HL-60 (cell line): ENCODE measurements at regions not wholly inside any gene's neighbourhood (a gene's known extent, or its start where the extent isn't known, plus 50 kb on each side); places are given as distances from the start of the nearest gene placed in this dataset.

Experiments
- DNase-seq, 2 experiments: peaks; one replicate each; pipeline ENCODE4 v3.0.0-alpha.2; 2010 to 2020; ENCODE audit warnings: low read depth in 1 of 2, low spot score in 1 of 2
- H3K27ac ChIP-seq: fragments of 250-450 bp; sonication (Bioruptor Pico); replicated peaks from 2 replicates; pipeline ENCODE4 v1.5.1; 2020; ENCODE audit warnings: mild to moderate bottlenecking, moderate library complexity
- H3K27me3 ChIP-seq: fragments of 250-450 bp; sonication (Bioruptor Pico); 2 replicates; pipeline ENCODE4 v1.5.1; 2021; ENCODE audit warnings: mild to moderate bottlenecking, moderate library complexity; ENCODE audit not compliant: insufficient read depth, poor library complexity, severe bottlenecking
- H3K4me3 ChIP-seq: replicated peaks from 2 replicates; pipeline ENCODE4 v1.5.1; 2011; ENCODE audit warnings: mild to moderate bottlenecking, control low read depth, low read length; ENCODE audit not compliant: insufficient read depth
- GABPA ChIP-seq: IDR thresholded peaks from 2 replicates; pipeline ENCODE4 v1.6.1; 2012; ENCODE audit warnings: low read depth
- POLR2AphosphoS5 ChIP-seq: IDR thresholded peaks from 2 replicates; pipeline ENCODE4 v1.6.1; 2012; ENCODE audit warnings: low read depth
- SPI1 ChIP-seq: IDR thresholded peaks from 2 replicates; pipeline ENCODE4 v1.6.1; 2012; ENCODE audit warnings: low read depth, mild to moderate bottlenecking, borderline replicate concordance
- TF ChIP-seq, protein P1 (sequence below): IDR thresholded peaks from 2 replicates; pipeline ENCODE4 v1.6.1; 2012; ENCODE audit warnings: low read depth; ENCODE audit not compliant: insufficient replicate concordance
- TF ChIP-seq, protein P2 (sequence below): IDR thresholded peaks from one replicate; pipeline ENCODE4 v1.5.1; 2011; ENCODE audit warnings: low read length, control low read depth, inconsistent platforms; ENCODE audit not compliant: insufficient read depth

DNA sequence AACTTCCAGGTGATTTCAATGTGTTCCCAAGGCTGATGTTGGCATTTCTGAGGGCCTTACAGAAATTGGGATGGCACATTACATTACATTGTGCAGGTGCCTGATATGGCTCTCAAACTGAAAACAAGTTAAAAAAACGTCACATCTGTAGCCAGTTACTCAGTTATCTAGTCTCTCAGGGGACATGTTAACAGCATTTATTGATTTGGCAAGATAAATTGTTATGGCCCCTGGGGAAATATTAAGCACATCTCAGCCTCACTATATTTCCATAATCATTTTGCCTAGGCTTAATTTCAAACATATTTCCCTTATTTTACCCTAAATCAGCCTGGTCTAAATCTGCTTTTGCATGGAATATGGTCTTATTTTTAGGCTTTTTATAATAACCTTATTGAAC lies 290.0 kb downstream of the IL15 start:
- Histone ChIP-seq H3K27ac (no peak overlapping the region), H3K27me3 (no peaks in the 10 kb centered on the region), H3K4me3 (no peak overlapping the region)
- TF ChIP-seq, protein P1, sequence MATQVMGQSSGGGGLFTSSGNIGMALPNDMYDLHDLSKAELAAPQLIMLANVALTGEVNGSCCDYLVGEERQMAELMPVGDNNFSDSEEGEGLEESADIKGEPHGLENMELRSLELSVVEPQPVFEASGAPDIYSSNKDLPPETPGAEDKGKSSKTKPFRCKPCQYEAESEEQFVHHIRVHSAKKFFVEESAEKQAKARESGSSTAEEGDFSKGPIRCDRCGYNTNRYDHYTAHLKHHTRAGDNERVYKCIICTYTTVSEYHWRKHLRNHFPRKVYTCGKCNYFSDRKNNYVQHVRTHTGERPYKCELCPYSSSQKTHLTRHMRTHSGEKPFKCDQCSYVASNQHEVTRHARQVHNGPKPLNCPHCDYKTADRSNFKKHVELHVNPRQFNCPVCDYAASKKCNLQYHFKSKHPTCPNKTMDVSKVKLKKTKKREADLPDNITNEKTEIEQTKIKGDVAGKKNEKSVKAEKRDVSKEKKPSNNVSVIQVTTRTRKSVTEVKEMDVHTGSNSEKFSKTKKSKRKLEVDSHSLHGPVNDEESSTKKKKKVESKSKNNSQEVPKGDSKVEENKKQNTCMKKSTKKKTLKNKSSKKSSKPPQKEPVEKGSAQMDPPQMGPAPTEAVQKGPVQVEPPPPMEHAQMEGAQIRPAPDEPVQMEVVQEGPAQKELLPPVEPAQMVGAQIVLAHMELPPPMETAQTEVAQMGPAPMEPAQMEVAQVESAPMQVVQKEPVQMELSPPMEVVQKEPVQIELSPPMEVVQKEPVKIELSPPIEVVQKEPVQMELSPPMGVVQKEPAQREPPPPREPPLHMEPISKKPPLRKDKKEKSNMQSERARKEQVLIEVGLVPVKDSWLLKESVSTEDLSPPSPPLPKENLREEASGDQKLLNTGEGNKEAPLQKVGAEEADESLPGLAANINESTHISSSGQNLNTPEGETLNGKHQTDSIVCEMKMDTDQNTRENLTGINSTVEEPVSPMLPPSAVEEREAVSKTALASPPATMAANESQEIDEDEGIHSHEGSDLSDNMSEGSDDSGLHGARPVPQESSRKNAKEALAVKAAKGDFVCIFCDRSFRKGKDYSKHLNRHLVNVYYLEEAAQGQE: no peak
- no peak for TF ChIP-seq GABPA
- TF ChIP-seq, protein P2, sequence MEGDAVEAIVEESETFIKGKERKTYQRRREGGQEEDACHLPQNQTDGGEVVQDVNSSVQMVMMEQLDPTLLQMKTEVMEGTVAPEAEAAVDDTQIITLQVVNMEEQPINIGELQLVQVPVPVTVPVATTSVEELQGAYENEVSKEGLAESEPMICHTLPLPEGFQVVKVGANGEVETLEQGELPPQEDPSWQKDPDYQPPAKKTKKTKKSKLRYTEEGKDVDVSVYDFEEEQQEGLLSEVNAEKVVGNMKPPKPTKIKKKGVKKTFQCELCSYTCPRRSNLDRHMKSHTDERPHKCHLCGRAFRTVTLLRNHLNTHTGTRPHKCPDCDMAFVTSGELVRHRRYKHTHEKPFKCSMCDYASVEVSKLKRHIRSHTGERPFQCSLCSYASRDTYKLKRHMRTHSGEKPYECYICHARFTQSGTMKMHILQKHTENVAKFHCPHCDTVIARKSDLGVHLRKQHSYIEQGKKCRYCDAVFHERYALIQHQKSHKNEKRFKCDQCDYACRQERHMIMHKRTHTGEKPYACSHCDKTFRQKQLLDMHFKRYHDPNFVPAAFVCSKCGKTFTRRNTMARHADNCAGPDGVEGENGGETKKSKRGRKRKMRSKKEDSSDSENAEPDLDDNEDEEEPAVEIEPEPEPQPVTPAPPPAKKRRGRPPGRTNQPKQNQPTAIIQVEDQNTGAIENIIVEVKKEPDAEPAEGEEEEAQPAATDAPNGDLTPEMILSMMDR: no peak
- no peak for TF ChIP-seq SPI1
- TF ChIP-seq POLR2AphosphoS5: no peak
- DNase-seq: no peak

DNA sequence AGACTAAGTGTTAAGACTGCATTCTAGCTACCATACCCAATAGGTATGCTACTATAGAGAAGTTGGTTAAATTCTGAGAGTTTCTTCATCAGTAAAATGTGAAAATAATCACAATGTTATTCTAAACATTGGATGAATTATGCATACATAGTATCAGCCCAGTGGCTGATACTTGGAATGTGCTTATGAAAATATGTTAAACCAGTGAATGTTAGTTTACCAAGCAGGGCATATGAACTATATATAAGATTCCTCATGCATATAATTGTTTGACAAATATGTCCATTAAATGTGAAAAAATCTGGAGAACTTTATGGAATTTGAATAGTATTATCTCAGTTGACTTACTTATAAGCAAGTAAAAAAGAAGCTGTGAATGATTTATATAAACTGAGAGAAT lies 296.1 kb downstream of the IL15 start:
- H3K27me3 ChIP-seq: no peaks in the 10 kb centered on the region
- no peak overlapping the region for H3K4me3 ChIP-seq
- H3K27ac ChIP-seq: no peak overlapping the region
- no peak for TF ChIP-seq POLR2AphosphoS5
- TF ChIP-seq, protein P1: no peak
- no peak for TF ChIP-seq SPI1
- TF ChIP-seq, protein P2: no peak
- TF ChIP-seq GABPA: no peak
- no peak for DNase-seq

DNA sequence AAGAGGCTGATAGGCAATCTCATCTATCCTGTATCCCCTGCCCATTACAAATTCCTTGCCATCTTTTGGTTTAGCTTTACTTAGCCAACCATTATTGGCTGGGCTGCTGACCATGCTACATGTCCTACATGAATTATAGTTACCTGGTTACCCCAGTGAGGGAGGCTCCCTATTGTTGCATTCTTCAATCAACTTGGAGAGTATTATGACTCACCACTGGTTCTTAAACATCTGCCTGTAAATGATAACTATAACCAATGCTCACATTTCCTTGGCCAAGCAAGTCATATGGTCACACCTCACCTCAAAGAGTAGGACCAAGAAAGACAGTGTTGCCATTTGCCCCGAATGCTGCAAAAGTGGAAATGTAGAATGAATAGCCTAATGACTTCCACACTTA lies 297.6 kb downstream of the IL15 start:
- no peaks in the 10 kb centered on the region for H3K27me3 ChIP-seq
- no peak overlapping the region for H3K27ac ChIP-seq
- no peak for TF ChIP-seq GABPA
- TF ChIP-seq SPI1: no peak
- TF ChIP-seq POLR2AphosphoS5: no peak
- TF ChIP-seq, protein P1: no peak
- DNase-seq: no peak
- no peak overlapping the region for H3K4me3 ChIP-seq

DNA sequence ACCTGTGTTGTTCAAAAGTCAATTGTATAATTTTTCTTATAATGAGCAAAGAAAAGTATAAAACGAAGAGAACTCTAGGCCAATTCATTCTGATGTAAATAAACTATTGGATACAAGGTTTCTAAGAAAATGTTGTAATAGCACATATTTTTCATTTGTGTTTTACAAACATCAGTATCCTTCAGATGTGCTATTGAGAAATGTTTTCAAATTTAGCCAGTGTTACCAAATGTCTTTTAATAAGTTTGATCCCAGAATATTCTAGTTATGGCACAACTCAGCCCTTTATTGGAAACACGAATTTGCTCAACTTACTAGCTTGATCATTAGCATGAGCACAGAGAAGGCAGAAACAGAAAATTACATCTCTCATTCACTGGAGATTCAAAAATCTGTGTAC lies 319.3 kb downstream of the IL15 start:
- DNase-seq: no peak
- no peak overlapping the region for H3K4me3 ChIP-seq
- TF ChIP-seq GABPA: no peak
- TF ChIP-seq, protein P1: no peak
- TF ChIP-seq SPI1: no peak
- TF ChIP-seq, protein P2: no peak
- TF ChIP-seq POLR2AphosphoS5: no peak
- H3K27ac ChIP-seq: no peak overlapping the region
- H3K27me3 ChIP-seq: no peaks in the 10 kb centered on the region
